ENCODE measurements at regions not wholly inside any gene's neighbourhood (a gene's known extent, or its start where the extent isn't known, plus 50 kb on each side); places are given as distances from the start of the nearest gene placed in this dataset.

DNA sequence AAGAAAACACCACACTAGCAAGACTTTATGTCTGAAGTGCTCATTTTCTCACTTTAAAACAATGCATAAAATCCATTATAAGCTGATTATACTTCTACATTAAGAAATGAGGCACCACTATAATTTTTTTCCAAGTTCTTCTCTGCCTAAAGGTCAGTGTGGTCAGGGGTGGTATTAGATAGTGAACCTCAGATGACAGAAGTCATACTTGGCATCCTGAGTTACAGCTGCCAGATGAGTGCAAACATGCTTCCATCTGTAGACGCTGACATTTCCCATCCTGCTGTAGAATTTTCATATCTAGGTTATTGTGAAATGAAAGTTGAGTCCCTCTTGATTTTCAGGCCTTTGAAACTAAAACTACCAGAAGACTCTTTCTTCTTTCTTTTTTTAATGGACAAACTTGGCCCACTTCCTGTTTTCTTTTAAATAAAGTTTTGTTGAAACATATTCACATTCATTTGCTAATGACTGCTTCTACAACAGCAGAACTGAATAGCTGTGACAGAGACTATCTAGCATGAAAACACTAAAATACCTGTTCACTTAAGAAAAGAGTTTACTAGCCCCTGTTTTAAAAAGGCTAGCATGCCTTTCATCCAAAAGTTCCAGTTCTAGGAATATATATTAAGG is 900.8 kb downstream of the XPNPEP1 start:
- ChIA-PET POLR2A (no interaction called here), CTCF (no interaction called here)
- Histone ChIP-seq H3K9me3 (ENCODE audit: control insufficient read depth, insufficient read depth, low read depth, low read length) (no peaks in the 10 kb centered on the region), H3K4me3 (ENCODE audit: low read depth, low read length) (no peak overlapping the region), H3K27ac (ENCODE audit: extremely low read depth, low read depth, low read length) (no peak overlapping the region), H3K36me3 (ENCODE audit: control insufficient read depth in 2 of 2, insufficient read depth in 1 of 2, low read length in 2 of 2) (no peaks in the 10 kb centered on the region), H3K4me1 (ENCODE audit: control insufficient read depth, insufficient read depth, low read length) (no peaks in the 10 kb centered on the region)
- TF ChIP-seq, protein P1, sequence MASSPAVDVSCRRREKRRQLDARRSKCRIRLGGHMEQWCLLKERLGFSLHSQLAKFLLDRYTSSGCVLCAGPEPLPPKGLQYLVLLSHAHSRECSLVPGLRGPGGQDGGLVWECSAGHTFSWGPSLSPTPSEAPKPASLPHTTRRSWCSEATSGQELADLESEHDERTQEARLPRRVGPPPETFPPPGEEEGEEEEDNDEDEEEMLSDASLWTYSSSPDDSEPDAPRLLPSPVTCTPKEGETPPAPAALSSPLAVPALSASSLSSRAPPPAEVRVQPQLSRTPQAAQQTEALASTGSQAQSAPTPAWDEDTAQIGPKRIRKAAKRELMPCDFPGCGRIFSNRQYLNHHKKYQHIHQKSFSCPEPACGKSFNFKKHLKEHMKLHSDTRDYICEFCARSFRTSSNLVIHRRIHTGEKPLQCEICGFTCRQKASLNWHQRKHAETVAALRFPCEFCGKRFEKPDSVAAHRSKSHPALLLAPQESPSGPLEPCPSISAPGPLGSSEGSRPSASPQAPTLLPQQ (tag by site-specific recombination; IDR thresholded peaks at IDR 0.05), result no peak
- TF ChIP-seq ZNF138 (tag by site-specific recombination; IDR thresholded peaks at IDR 0.05; ENCODE audit: borderline replicate concordance), result no peak

DNA sequence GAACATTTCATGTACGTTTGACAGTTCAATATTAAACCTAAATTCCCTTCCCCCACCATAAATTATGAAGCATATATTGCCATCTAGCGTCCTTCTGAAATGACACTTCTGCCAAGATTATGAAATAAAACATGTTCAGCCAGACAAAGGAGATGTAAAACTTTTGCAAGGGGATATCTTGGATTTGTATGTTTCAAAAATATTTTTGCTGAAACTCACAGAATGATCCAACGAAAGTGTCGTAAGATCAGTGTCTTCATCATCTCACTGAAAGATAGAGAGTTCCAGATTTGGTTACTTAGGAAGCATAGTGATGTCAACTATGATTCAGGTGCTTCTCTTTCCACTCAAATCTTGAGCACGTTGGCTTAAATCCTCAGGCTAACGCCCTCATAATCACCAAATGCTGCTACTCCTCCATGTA is 904.3 kb downstream of the XPNPEP1 start:
- Histone ChIP-seq H3K27ac (ENCODE audit: extremely low read depth, low read depth, low read length) (no peak overlapping the region), H3K4me3 (ENCODE audit: low read depth, low read length) (no peak overlapping the region), H3K4me1 (ENCODE audit: control insufficient read depth, insufficient read depth, low read length) (no peaks in the 10 kb centered on the region), H3K36me3 (ENCODE audit: control insufficient read depth in 2 of 2, insufficient read depth in 1 of 2, low read length in 2 of 2) (no peaks in the 10 kb centered on the region), H3K9me3 (ENCODE audit: control insufficient read depth, insufficient read depth, low read depth, low read length) (no peaks in the 10 kb centered on the region)
- ChIA-PET POLR2A (no interaction called here), CTCF (no interaction called here)
- TF ChIP-seq ZNF654 (tag by site-specific recombination; IDR thresholded peaks at IDR 0.05; ENCODE audit: low read depth) (peak; percentile 13; the same call in 1 of the 2 replicates), SCRT2 (tag by site-specific recombination; IDR thresholded peaks at IDR 0.05) (no peak)

DNA sequence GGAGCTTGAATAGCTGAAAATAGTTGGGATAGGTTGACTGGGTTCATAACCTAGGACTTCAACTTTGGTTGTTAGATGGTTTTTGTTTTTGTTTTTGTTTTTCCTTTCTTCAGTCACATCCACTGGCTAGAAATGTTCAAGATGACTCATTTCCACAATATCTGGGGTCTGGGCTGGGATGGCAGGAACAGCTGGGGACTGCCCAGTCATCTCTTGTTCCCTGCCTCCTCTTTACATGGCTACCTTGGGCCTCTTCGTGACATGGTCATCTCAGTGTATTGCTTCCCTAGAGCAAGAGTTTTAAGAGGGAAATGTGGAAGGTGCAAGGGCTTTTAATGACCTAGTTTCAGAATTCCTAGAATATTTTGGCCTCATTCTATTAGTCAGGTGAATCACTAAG is 915.8 kb downstream of the XPNPEP1 start:
- POLR2A ChIA-PET, result no interaction called here
- Histone ChIP-seq H3K36me3 (ENCODE audit: control insufficient read depth in 2 of 2, insufficient read depth in 1 of 2, low read length in 2 of 2) (no peaks in the 10 kb centered on the region), H3K27ac (ENCODE audit: extremely low read depth, low read depth, low read length) (no peak overlapping the region), H3K9me3 (ENCODE audit: control insufficient read depth, insufficient read depth, low read depth, low read length) (no peaks in the 10 kb centered on the region), H3K4me3 (ENCODE audit: low read depth, low read length) (no peak overlapping the region), H3K4me1 (ENCODE audit: control insufficient read depth, insufficient read depth, low read length) (no peaks in the 10 kb centered on the region)
- CTCF ChIA-PET, result interaction anchor here (1.2 kb wide), 1 partner anchor 190 kb away, joined by 3 read pairs; no protein-coding TSS in a partner anchor
- TF ChIP-seq ZSCAN16 (tag by site-specific recombination; IDR thresholded peaks at IDR 0.05), result no peak
- TF ChIP-seq, protein P2, sequence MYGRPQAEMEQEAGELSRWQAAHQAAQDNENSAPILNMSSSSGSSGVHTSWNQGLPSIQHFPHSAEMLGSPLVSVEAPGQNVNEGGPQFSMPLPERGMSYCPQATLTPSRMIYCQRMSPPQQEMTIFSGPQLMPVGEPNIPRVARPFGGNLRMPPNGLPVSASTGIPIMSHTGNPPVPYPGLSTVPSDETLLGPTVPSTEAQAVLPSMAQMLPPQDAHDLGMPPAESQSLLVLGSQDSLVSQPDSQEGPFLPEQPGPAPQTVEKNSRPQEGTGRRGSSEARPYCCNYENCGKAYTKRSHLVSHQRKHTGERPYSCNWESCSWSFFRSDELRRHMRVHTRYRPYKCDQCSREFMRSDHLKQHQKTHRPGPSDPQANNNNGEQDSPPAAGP (tag by site-specific recombination; IDR thresholded peaks at IDR 0.05), result no peak
- no peak for TF ChIP-seq ZNF658 (tag by site-specific recombination; IDR thresholded peaks at IDR 0.05)
- TF ChIP-seq, protein P3, sequence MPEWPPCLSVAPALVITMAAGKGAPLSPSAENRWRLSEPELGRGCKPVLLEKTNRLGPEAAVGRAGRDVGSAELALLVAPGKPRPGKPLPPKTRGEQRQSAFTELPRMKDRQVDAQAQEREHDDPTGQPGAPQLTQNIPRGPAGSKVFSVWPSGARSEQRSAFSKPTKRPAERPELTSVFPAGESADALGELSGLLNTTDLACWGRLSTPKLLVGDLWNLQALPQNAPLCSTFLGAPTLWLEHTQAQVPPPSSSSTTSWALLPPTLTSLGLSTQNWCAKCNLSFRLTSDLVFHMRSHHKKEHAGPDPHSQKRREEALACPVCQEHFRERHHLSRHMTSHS (tag by site-specific recombination; IDR thresholded peaks at IDR 0.05), result no peak
- TF ChIP-seq SP7 (tag by site-specific recombination; IDR thresholded peaks at IDR 0.05), result no peak
- no peak for TF ChIP-seq HOXA7 (CRISPR knock-in tag; IDR thresholded peaks at IDR 0.05; ENCODE audit: borderline replicate concordance)
- TF ChIP-seq ZNF76 (tag by site-specific recombination; IDR thresholded peaks at IDR 0.05; ENCODE audit: borderline replicate concordance, low read depth), result no peak

DNA sequence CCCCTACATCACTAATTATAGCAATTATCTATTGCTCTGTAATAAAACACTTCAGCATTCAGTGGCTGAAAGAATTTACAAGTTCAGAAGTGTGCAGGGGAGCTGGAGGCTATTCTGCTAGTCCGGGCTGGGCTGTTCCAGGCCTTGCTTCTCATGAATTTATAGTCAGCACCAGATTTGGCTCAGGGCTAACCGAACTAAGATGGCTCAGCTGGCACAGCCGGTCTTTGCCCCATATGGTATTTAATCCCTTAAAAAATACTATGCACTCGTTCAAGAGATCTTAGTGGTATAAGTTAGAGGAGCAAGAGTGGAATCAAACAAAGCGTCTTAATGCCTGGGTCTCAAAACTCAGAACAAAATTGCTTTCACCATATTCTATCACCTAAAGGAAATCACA is 932.9 kb downstream of the XPNPEP1 start:
- Histone ChIP-seq H3K36me3 (ENCODE audit: control insufficient read depth in 2 of 2, insufficient read depth in 1 of 2, low read length in 2 of 2) (no peaks in the 10 kb centered on the region), H3K27ac (ENCODE audit: extremely low read depth, low read depth, low read length) (no peak overlapping the region), H3K4me3 (ENCODE audit: low read depth, low read length) (no peak overlapping the region), H3K4me1 (ENCODE audit: control insufficient read depth, insufficient read depth, low read length) (no peaks in the 10 kb centered on the region), H3K9me3 (ENCODE audit: control insufficient read depth, insufficient read depth, low read depth, low read length) (no peaks in the 10 kb centered on the region)
- POLR2A ChIA-PET, result no interaction called here
- TF ChIP-seq OVOL3 (tag by site-specific recombination; IDR thresholded peaks at IDR 0.05), result no peak
- TF ChIP-seq ZBTB7A (tag by site-specific recombination; IDR thresholded peaks at IDR 0.05; ENCODE audit: low read depth), result no peak
- TF ChIP-seq ZBTB20 (tag by site-specific recombination; IDR thresholded peaks at IDR 0.05), result no peak
- no peak for TF ChIP-seq MEIS1 (CRISPR knock-in tag; IDR thresholded peaks at IDR 0.05; ENCODE audit: borderline replicate concordance)
- no peak for TF ChIP-seq GFI1B (tag by site-specific recombination; IDR thresholded peaks at IDR 0.05)
- no peak for TF ChIP-seq ZNF555 (tag by site-specific recombination; conservative IDR thresholded peaks at IDR 0.05)
- CTCF ChIA-PET, result no interaction called here
